ENCODE measurements at regions not wholly inside any gene's neighbourhood (a gene's known extent, or its start where the extent isn't known, plus 50 kb on each side); places are given as distances from the start of the nearest gene placed in this dataset.

- intact Hi-C loops (cut with micrococcal nuclease) = no loop called here
- Histone ChIP-seq H3K9ac (ENCODE audit: low read length) (no peak overlapping the region), H3K4me1 (ENCODE audit: control insufficient read depth in 1 of 2, insufficient read depth in 2 of 2, low read length in 2 of 2) (no peaks in the 10 kb centered on the region), H3K79me2 (ENCODE audit: insufficient read depth, low read length) (no peaks in the 10 kb centered on the region), H3K9me2 (ENCODE audit: insufficient read depth) (no peaks in the 10 kb centered on the region), H3K27ac (ENCODE audit: low read depth, low read length) (no peak overlapping the region), H3K4me2 (ENCODE audit: low read length) (no peak overlapping the region), H3K9me3 (ENCODE audit: control insufficient read depth in 1 of 2, insufficient read depth in 1 of 2, low read depth in 1 of 2, low read length in 2 of 2) (peaks cover 15 to 30% of the 10 kb centered on the region in 2 experiments; a peak in 2 of 4 replicates), H3K27me3 (ENCODE audit: insufficient read depth, low read length) (no peaks in the 10 kb centered on the region), H2AFZ (ENCODE audit: low read depth, low read length, poor library complexity, severe bottlenecking) (no peak overlapping the region), H3K36me3 (ENCODE audit: control insufficient read depth in 1 of 2, insufficient read depth in 2 of 2, low read length in 2 of 2) (no peaks in the 10 kb centered on the region), H4K20me1 (ENCODE audit: insufficient read depth) (no peaks in the 10 kb centered on the region), H3K4me3 (replicated peaks in 1 of 2; ENCODE audit: low read depth in 1 of 2, low read length in 2 of 2) (no peak overlapping the region)
- ChIA-PET CTCF (no interaction called here), POLR2A (no interaction called here), RAD21 (ENCODE audit: low non-redundant PET in 1 of 2, low total read pairs in 2 of 2, uncharacterized antibody in 2 of 2, unreplicated experiment in 2 of 2) (no interaction called here)
- TF ChIP-seq ZBTB33 (IDR thresholded peaks at IDR 0.05; ENCODE audit: extremely low read depth, insufficient replicate concordance, low read length) (no peak), TCF7L2 (IDR thresholded peaks at IDR 0.05; ENCODE audit: borderline replicate concordance, extremely low read depth, insufficient read depth, insufficient read length) (no peak), EZH2phosphoT487 (IDR thresholded peaks at IDR 0.05; ENCODE audit: borderline replicate concordance) (no peak)
- BruUV-seq (replicated peaks) = no TSS peak
- ATAC-seq = no peak
- DNase-seq (ENCODE audit: low read depth, low spot score) = no peak
Observed at GRCh38 chr18:44126598-44126997, 554.1 kb upstream of the SETBP1 start.

- Histone ChIP-seq H3K4me2 (ENCODE audit: low read length) (no peak overlapping the region), H3K4me3 (replicated peaks in 1 of 2; ENCODE audit: low read depth in 1 of 2, low read length in 2 of 2) (no peak overlapping the region), H3K27ac (ENCODE audit: low read depth, low read length) (no peak overlapping the region), H2AFZ (ENCODE audit: low read depth, low read length, poor library complexity, severe bottlenecking) (no peak overlapping the region), H3K9ac (ENCODE audit: low read length) (no peak overlapping the region), H3K27me3 (ENCODE audit: insufficient read depth, low read length) (no peaks in the 10 kb centered on the region), H4K20me1 (ENCODE audit: insufficient read depth) (no peaks in the 10 kb centered on the region), H3K4me1 (ENCODE audit: control insufficient read depth in 1 of 2, insufficient read depth in 2 of 2, low read length in 2 of 2) (no peaks in the 10 kb centered on the region), H3K9me2 (ENCODE audit: insufficient read depth) (no peaks in the 10 kb centered on the region), H3K9me3 (ENCODE audit: control insufficient read depth in 1 of 2, insufficient read depth in 1 of 2, low read depth in 1 of 2, low read length in 2 of 2) (peaks cover 14 to 26% of the 10 kb centered on the region in 2 experiments; a peak in 2 of 4 replicates), H3K79me2 (ENCODE audit: insufficient read depth, low read length) (no peaks in the 10 kb centered on the region), H3K36me3 (ENCODE audit: control insufficient read depth in 1 of 2, insufficient read depth in 2 of 2, low read length in 2 of 2) (no peaks in the 10 kb centered on the region)
- ChIA-PET CTCF (no interaction called here), RAD21 (ENCODE audit: low non-redundant PET in 1 of 2, low total read pairs in 2 of 2, uncharacterized antibody in 2 of 2, unreplicated experiment in 2 of 2) (no interaction called here), POLR2A (no interaction called here)
- intact Hi-C loops (cut with micrococcal nuclease) = no loop called here
- DNase-seq (ENCODE audit: low read depth, low spot score) (no peak), ATAC-seq (no peak)
- BruUV-seq (replicated peaks) = no TSS peak
- TF ChIP-seq POLR2A (IDR thresholded peaks at IDR 0.05; ENCODE audit: borderline replicate concordance, extremely low read depth, insufficient read depth, insufficient read length) (no peak), SIN3A (IDR thresholded peaks at IDR 0.05; ENCODE audit: low read depth) (no peak), SRF (IDR thresholded peaks at IDR 0.05; ENCODE audit: low read depth) (no peak), POLR2AphosphoS5 (IDR thresholded peaks at IDR 0.05; ENCODE audit: low read depth, low read length) (no peak), CBX3 (IDR thresholded peaks at IDR 0.05; ENCODE audit: low read depth) (no peak), JUND (IDR thresholded peaks at IDR 0.05) (no peak), ELF1 (IDR thresholded peaks at IDR 0.05; ENCODE audit: borderline replicate concordance, low read depth) (no peak), YY1 (IDR thresholded peaks at IDR 0.05; ENCODE audit: extremely low read depth, insufficient replicate concordance, low read depth, low read length) (no peak), REST (IDR thresholded peaks at IDR 0.05; ENCODE audit: low read depth) (no peak), FOSL1 (IDR thresholded peaks at IDR 0.05; ENCODE audit: low read depth) (no peak), CTCF (IDR thresholded peaks at IDR 0.05 in 2 of 3, conservative IDR thresholded peaks at IDR 0.05 in 1 of 3; ENCODE audit: borderline replicate concordance in 1 of 3, insufficient read depth in 1 of 3, low read depth in 2 of 3, low read length in 2 of 3) (no peak), TCF7L2 (IDR thresholded peaks at IDR 0.05; ENCODE audit: borderline replicate concordance, extremely low read depth, insufficient read depth, insufficient read length) (no peak)
Observed at GRCh38 chr18:44128365-44128764, 552.3 kb upstream of the SETBP1 start.

All from HCT116 (cell line).